ENCODE measurements at regions not wholly inside any gene's neighbourhood (a gene's known extent, or its start where the extent isn't known, plus 50 kb on each side); places are given as distances from the start of the nearest gene placed in this dataset.

- TF ChIP-seq POLR2A (IDR thresholded peaks at IDR 0.05) (no peak), POLR2AphosphoS5 (IDR thresholded peaks at IDR 0.05) (no peak), CTCF (IDR thresholded peaks at IDR 0.05) (no peak), EP300 (IDR thresholded peaks at IDR 0.05; ENCODE audit: low read depth) (no peak)
Observed at GRCh38 chr18:43758734-43759133, 481.4 kb upstream of the SYT4 start.

Measured in transverse colon (tissue), 4 donors.